Left lung (tissue), 4 donors: ENCODE measurements at regions not wholly inside any gene's neighbourhood (a gene's known extent, or its start where the extent isn't known, plus 50 kb on each side); places are given as distances from the start of the nearest gene placed in this dataset.

Experiments used
- ATAC-seq: fragments of 200-7000 bp; cut with Tn5 transposase; one replicate; pipeline ENCODE4 v1.9.1; 2020; ENCODE audit warnings: moderate library complexity
- DNase-seq, 4 donors: peaks; one replicate each; pipeline ENCODE4 v3.0.0-alpha.2; 2013 to 2020
- H3K27ac ChIP-seq, 2 donors: fragments of 200-600 bp; sonication (generic) in 1 of 2; one replicate each; pipeline versions ENCODE4 v1.5.0 to v1.8.0; 2020 to 2021
- H3K27me3 ChIP-seq, 2 donors: fragments of 200-600 bp; sonication (generic) in 1 of 2; one replicate each; pipeline versions ENCODE4 v1.5.0 to v1.8.0; 2020 to 2021
- H3K36me3 ChIP-seq, 2 donors: fragments of 200-600 bp; sonication (generic) in 1 of 2; one replicate each; pipeline versions ENCODE4 v1.5.0 to v1.8.0; 2020 to 2021
- H3K4me1 ChIP-seq, 2 donors: fragments of 200-600 bp; one replicate each; pipeline ENCODE4 v1.8.0; 2021
- H3K4me3 ChIP-seq, 2 donors: fragments of 200-600 bp; sonication (generic) in 1 of 2; one replicate each; pipeline versions ENCODE4 v1.5.0 to v1.8.0; 2020 to 2021; ENCODE audit warnings: mild to moderate bottlenecking in 1 of 2
- H3K9me3 ChIP-seq, 2 donors: fragments of 200-600 bp; sonication (generic) in 1 of 2; one replicate each; pipeline versions ENCODE4 v1.5.0 to v1.8.0; 2020 to 2021
- intact Hi-C, 2 donors: fragments of 100-400 bp; cut with DNase I; formaldehyde crosslinking; loops; one replicate each; pipeline versions ENCODE4 v1.11.2 to v1.14.2; 2022
- TF ChIP-seq, protein P1 (sequence below), 2 donors: fragments of 200-600 bp; sonication (generic) in 1 of 2; IDR thresholded peaks; one replicate each; pipeline versions ENCODE4 v1.5.0 to v1.8.0; 2021; ENCODE audit warnings: antibody characterized with exemption in 2 of 2
- donor health status: DM: no; HTN: yes; CAD: no.
- donor health status: DM: no; HTN: no; CAD: no.

DNA sequence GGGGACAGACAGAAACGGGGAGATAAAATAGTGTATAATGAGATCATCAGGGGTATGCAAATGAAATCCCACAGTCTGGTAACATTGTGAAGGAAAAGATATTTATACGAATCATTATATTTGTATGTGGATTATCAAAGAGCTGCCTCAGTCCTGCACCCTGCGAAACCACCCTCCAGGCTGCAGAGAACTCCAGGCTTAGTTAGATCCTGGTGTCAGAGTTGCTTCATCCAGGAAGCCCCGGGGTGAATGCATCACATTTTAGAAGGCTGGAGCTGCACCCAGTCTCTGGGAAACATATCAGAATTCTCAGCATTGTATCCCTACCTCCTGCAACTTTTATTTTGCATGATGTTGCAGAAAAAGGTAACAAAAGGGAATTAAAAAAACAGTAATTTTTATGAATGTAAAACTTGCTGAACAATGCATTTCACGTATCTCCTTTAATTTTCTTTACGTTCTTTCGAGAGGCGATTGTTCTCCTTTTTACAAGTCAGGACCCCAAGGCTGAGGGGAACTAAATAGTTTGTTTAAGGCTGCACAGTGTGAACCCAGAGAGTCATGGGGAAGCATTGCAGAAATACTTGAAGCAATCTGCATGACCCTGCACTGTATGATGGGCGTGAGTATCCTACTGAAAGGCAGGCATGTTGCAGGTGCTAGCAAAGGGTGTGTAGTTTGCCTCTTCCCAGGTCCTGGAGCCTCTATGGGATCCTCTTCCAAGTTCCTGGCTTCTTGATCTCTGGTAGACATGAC, 299.5 kb upstream of the CLNK start:
- DNase-seq = no peak
- TF ChIP-seq, protein P1, sequence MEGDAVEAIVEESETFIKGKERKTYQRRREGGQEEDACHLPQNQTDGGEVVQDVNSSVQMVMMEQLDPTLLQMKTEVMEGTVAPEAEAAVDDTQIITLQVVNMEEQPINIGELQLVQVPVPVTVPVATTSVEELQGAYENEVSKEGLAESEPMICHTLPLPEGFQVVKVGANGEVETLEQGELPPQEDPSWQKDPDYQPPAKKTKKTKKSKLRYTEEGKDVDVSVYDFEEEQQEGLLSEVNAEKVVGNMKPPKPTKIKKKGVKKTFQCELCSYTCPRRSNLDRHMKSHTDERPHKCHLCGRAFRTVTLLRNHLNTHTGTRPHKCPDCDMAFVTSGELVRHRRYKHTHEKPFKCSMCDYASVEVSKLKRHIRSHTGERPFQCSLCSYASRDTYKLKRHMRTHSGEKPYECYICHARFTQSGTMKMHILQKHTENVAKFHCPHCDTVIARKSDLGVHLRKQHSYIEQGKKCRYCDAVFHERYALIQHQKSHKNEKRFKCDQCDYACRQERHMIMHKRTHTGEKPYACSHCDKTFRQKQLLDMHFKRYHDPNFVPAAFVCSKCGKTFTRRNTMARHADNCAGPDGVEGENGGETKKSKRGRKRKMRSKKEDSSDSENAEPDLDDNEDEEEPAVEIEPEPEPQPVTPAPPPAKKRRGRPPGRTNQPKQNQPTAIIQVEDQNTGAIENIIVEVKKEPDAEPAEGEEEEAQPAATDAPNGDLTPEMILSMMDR (IDR thresholded peaks at IDR 0.05) = no peak
- H3K4me1 ChIP-seq = no peaks in the 10 kb centered on the region
- intact Hi-C loops = no loop called here
- no peaks in the 10 kb centered on the region for H3K9me3 ChIP-seq
- no peaks in the 10 kb centered on the region for H3K27me3 ChIP-seq
- no peak for ATAC-seq
- H3K27ac ChIP-seq = no peak overlapping the region
- no peaks in the 10 kb centered on the region for H3K36me3 ChIP-seq
- no peak overlapping the region for H3K4me3 ChIP-seq

DNA sequence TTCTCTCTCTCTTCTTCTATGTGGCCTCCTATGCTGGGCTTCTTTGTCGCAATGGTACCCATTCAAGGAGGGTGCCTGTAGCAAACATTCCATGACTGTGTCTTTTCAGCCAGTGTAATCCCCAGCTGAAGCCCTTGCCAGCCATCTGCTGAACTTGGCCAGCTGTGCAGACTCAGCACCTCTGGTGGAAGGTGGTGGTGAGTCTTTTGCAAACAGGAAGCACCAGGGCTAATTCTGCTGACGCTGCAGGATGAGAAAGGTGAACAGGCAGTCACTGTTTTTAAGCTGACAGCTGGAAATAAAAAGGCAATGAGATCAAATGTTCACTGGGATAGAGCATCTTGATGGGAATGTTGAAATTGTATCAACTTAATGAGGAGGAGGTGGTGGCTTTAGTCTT, 298.7 kb upstream of the CLNK start:
- Histone ChIP-seq H3K36me3 (no peaks in the 10 kb centered on the region), H3K4me1 (no peaks in the 10 kb centered on the region), H3K9me3 (no peaks in the 10 kb centered on the region), H3K4me3 (no peak overlapping the region), H3K27me3 (no peaks in the 10 kb centered on the region), H3K27ac (no peak overlapping the region)
- DNase-seq = no peak
- TF ChIP-seq, protein P1 (IDR thresholded peaks at IDR 0.05) = no peak
- intact Hi-C loops = no loop called here
- no peak for ATAC-seq

DNA sequence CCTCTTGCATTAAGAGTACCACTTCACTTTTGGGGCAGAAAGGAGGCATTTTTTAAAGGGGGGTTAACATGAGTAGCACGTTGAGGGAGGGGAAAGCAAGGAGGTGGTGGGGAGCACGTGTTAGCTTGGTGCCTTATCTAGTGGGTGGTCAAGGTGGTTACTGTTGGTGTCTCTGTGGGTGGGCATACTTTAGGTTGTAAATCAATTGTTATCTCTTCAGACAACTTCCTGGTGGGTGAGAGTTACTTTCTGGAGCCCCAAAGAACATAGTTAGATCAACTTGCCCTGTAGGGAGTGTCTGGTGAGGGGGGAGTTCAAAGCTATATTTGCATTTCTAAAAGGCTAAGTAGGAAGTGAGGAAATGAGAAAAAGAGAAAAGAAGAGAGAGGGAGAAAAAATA, 297.7 kb upstream of the CLNK start:
- no peaks in the 10 kb centered on the region for H3K36me3 ChIP-seq
- TF ChIP-seq, protein P1 (IDR thresholded peaks at IDR 0.05) = no peak
- H3K27me3 ChIP-seq = no peaks in the 10 kb centered on the region
- intact Hi-C loops = no loop called here
- no peak for DNase-seq
- H3K4me3 ChIP-seq = no peak overlapping the region
- no peak overlapping the region for H3K27ac ChIP-seq
- no peaks in the 10 kb centered on the region for H3K4me1 ChIP-seq
- no peak for ATAC-seq
- H3K9me3 ChIP-seq = no peaks in the 10 kb centered on the region

DNA sequence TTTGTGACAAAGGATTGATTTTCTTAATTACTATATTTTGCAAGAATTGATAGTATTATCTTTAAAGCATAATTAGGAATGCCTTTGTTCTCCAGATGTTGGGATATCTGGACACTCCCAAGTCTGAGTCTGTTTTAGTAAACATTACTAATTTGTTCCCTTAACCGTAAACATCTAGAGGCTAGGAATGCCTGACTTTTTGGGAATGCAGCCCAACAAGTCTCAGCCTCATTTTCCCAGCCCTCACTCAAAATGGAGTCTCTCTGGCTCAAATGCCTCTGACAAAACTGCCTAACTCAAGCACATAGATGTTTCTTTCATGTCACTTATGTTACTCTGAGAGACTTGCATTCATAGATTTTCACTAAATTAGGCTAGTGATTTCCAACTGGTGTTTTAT, 297.0 kb upstream of the CLNK start:
- intact Hi-C loops = no loop called here
- Histone ChIP-seq H3K4me1 (no peaks in the 10 kb centered on the region), H3K27me3 (no peaks in the 10 kb centered on the region), H3K9me3 (no peaks in the 10 kb centered on the region), H3K4me3 (no peak overlapping the region), H3K36me3 (no peaks in the 10 kb centered on the region), H3K27ac (no peak overlapping the region)
- ATAC-seq (no peak), DNase-seq (no peak)
- TF ChIP-seq, protein P1 (IDR thresholded peaks at IDR 0.05) = no peak

DNA sequence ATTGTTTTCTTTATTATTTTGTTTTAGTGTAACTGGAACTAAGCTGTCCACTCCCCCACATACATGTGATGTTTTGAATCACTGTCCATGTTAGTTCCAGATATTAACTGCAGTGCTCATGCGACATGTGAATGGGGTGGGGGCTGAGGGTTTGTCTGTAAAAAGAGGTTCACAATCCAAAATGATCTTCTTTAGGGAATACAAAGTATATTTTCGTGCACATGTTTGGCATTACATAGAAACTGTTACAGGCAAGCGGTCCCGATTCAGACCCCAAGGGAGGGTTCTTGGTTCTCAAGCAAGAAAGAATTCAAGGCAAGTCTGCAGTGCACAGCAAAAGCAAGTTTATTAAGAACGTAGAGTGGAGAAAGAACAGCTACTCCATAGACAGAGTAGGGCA, 296.5 kb upstream of the CLNK start:
- Histone ChIP-seq H3K9me3 (no peaks in the 10 kb centered on the region), H3K4me3 (no peak overlapping the region), H3K27ac (no peak overlapping the region), H3K36me3 (no peaks in the 10 kb centered on the region), H3K4me1 (no peaks in the 10 kb centered on the region), H3K27me3 (no peaks in the 10 kb centered on the region)
- DNase-seq (no peak), ATAC-seq (no peak)
- intact Hi-C loops = no loop called here
- TF ChIP-seq, protein P1 (IDR thresholded peaks at IDR 0.05) = no peak
